Spinal cord (tissue), 9 donors: ENCODE measurements at regions not wholly inside any gene's neighbourhood (a gene's known extent, or its start where the extent isn't known, plus 50 kb on each side); places are given as distances from the start of the nearest gene placed in this dataset.

Source experiments
- DNase-seq, 6 donors: peaks; one replicate each; pipeline versions ENCODE4 v3.0.0 to v3.0.0-alpha.2; 2013 to 2015; ENCODE audit warnings: low spot score in 6 of 6, low read depth in 4 of 6
- H3K27ac ChIP-seq: one replicate; pipeline ENCODE4 v1.5.1; 2013; ENCODE audit warnings: low read depth, low read length, control low read depth
- H3K27me3 ChIP-seq: one replicate; pipeline ENCODE4 v1.6.1; 2013; ENCODE audit warnings: low read length; ENCODE audit not compliant: control insufficient read depth, insufficient read depth
- H3K36me3 ChIP-seq: one replicate; pipeline ENCODE4 v1.6.1; 2013; ENCODE audit warnings: low read length; ENCODE audit not compliant: control insufficient read depth, insufficient read depth
- H3K4me1 ChIP-seq: one replicate; pipeline ENCODE4 v1.6.1; 2013; ENCODE audit warnings: low read length; ENCODE audit not compliant: control insufficient read depth, insufficient read depth
- H3K4me3 ChIP-seq: one replicate; pipeline ENCODE4 v1.5.1; 2013; ENCODE audit warnings: low read depth, low read length, control low read depth
- H3K9me3 ChIP-seq: one replicate; pipeline ENCODE4 v1.6.1; 2013; ENCODE audit warnings: low read length; ENCODE audit not compliant: control insufficient read depth, insufficient read depth
- WGBS: methylation state at CpG from one replicate; pipeline ENCODE4 v1.1.5; 2013; ENCODE audit warnings: missing lambda C conversion rate; ENCODE audit not compliant: insufficient coverage; 5-methylcytosine and 5-hydroxymethylcytosine counted together
- donor health status: healthy.

- WGBS, result 67% methylated on average over 3 of the region's 3 CpGs
- DNase-seq, result no peak
Observed at GRCh38 chr2:191754103-191754502, 76.2 kb downstream of the NABP1 start.

GRCh38 chr2:191756761-191757160 lies 78.8 kb downstream of the NABP1 start:
- no peak for DNase-seq
- H3K4me3 ChIP-seq, result no peak overlapping the region
- H3K9me3 ChIP-seq, result no peaks in the 10 kb centered on the region
- no peaks in the 10 kb centered on the region for H3K4me1 ChIP-seq
- WGBS, result 90% methylated on average over 3 of the region's 4 CpGs
- H3K27ac ChIP-seq, result no peak overlapping the region
- no peaks in the 10 kb centered on the region for H3K27me3 ChIP-seq
- H3K36me3 ChIP-seq, result no peaks in the 10 kb centered on the region

More at GRCh38 chr2:191754103-191754502, 76.2 kb downstream of the NABP1 start:
- no peaks in the 10 kb centered on the region for H3K4me1 ChIP-seq
- no peak overlapping the region for H3K4me3 ChIP-seq
- H3K36me3 ChIP-seq, result no peaks in the 10 kb centered on the region
- no peak overlapping the region for H3K27ac ChIP-seq
- no peaks in the 10 kb centered on the region for H3K27me3 ChIP-seq
- H3K9me3 ChIP-seq, result no peaks in the 10 kb centered on the region

GRCh38 chr2:191757208-191757607 lies 79.3 kb downstream of the NABP1 start:
- Histone ChIP-seq H3K4me3 (no peak overlapping the region), H3K9me3 (no peaks in the 10 kb centered on the region), H3K27ac (no peak overlapping the region), H3K36me3 (no peaks in the 10 kb centered on the region), H3K4me1 (no peaks in the 10 kb centered on the region), H3K27me3 (no peaks in the 10 kb centered on the region)
- WGBS, result 70% methylated on average over 1 of the region's 1 CpG
- DNase-seq, result peak in 2 of 6 donors; percentile 42 to 43

- Histone ChIP-seq H3K36me3 (no peaks in the 10 kb centered on the region), H3K9me3 (no peaks in the 10 kb centered on the region), H3K27me3 (no peaks in the 10 kb centered on the region), H3K4me3 (no peak overlapping the region), H3K4me1 (no peaks in the 10 kb centered on the region), H3K27ac (no peak overlapping the region)
- DNase-seq, result peak in 1 of 6 donors; percentile 62
- 77% methylated on average over 6 of the region's 13 CpGs for WGBS
Observed at GRCh38 chr2:191758518-191759507, 80.9 kb downstream of the NABP1 start.

- no peaks in the 10 kb centered on the region for H3K36me3 ChIP-seq
- H3K4me3 ChIP-seq, result no peak overlapping the region
- peak in 1 of 6 donors; percentile 26 for DNase-seq
- H3K9me3 ChIP-seq, result no peaks in the 10 kb centered on the region
- H3K27me3 ChIP-seq, result no peaks in the 10 kb centered on the region
- H3K27ac ChIP-seq, result no peak overlapping the region
- H3K4me1 ChIP-seq, result no peaks in the 10 kb centered on the region
- 50% methylated on average over 2 of the region's 4 CpGs for WGBS
Observed at GRCh38 chr2:191759680-191760079, 81.7 kb downstream of the NABP1 start.

GRCh38 chr2:191760655-191761262 lies 82.8 kb downstream of the NABP1 start:
- no peaks in the 10 kb centered on the region for H3K9me3 ChIP-seq
- 51% methylated on average over 4 of the region's 4 CpGs for WGBS
- no peak overlapping the region for H3K27ac ChIP-seq
- no peak overlapping the region for H3K4me3 ChIP-seq
- no peaks in the 10 kb centered on the region for H3K36me3 ChIP-seq
- H3K4me1 ChIP-seq, result no peaks in the 10 kb centered on the region
- DNase-seq, result no peak
- H3K27me3 ChIP-seq, result no peaks in the 10 kb centered on the region

GRCh38 chr2:191773136-191773535 lies 73.8 kb downstream of the CAVIN2 start:
- no peak overlapping the region for H3K4me3 ChIP-seq
- no peaks in the 10 kb centered on the region for H3K9me3 ChIP-seq
- DNase-seq, result no peak
- H3K27ac ChIP-seq, result no peak overlapping the region
- H3K4me1 ChIP-seq, result no peaks in the 10 kb centered on the region
- 100% methylated on average over 3 of the region's 4 CpGs for WGBS
- H3K27me3 ChIP-seq, result no peaks in the 10 kb centered on the region
- H3K36me3 ChIP-seq, result no peaks in the 10 kb centered on the region

- H3K27me3 ChIP-seq, result no peaks in the 10 kb centered on the region
- no peak for DNase-seq
- H3K27ac ChIP-seq, result no peak overlapping the region
- no peaks in the 10 kb centered on the region for H3K4me1 ChIP-seq
- WGBS, result no CpG with 5 or more reads among the region's 2 CpGs
- no peaks in the 10 kb centered on the region for H3K9me3 ChIP-seq
- no peaks in the 10 kb centered on the region for H3K36me3 ChIP-seq
- H3K4me3 ChIP-seq, result no peak overlapping the region
Observed at GRCh38 chr2:191777351-191777750, 69.5 kb downstream of the CAVIN2 start.

- H3K4me1 ChIP-seq, result no peaks in the 10 kb centered on the region
- WGBS, result 100% methylated on average over 1 of the region's 1 CpG
- no peaks in the 10 kb centered on the region for H3K9me3 ChIP-seq
- no peak for DNase-seq
- H3K36me3 ChIP-seq, result no peaks in the 10 kb centered on the region
- H3K27me3 ChIP-seq, result no peaks in the 10 kb centered on the region
- H3K4me3 ChIP-seq, result no peak overlapping the region
- H3K27ac ChIP-seq, result no peak overlapping the region
Observed at GRCh38 chr2:191778041-191778440, 68.8 kb downstream of the CAVIN2 start.
